Erythroblast (primary cell): ENCODE measurements at regions not wholly inside any gene's neighbourhood (a gene's known extent, or its start where the extent isn't known, plus 50 kb on each side); places are given as distances from the start of the nearest gene placed in this dataset.
A peak's percentile ranks its signal among the peaks of the same experiment; 100 is the strongest.

Experiments
- DNase-seq, 2 experiments: peaks; one replicate each; lab custom pipeline; 2025; lab: John Stamatoyannopoulos, UW
- GATA1 ChIP-seq: IDR thresholded peaks from 2 replicates; pipeline ENCODE4 v1.6.1; 2011; ENCODE audit warnings: low read depth, mild to moderate bottlenecking, control low read depth, low read length, moderate library complexity
- POLR2A ChIP-seq: IDR thresholded peaks from 2 replicates; pipeline ENCODE4 v1.6.1; 2011; ENCODE audit warnings: mild to moderate bottlenecking, low read length

DNA sequence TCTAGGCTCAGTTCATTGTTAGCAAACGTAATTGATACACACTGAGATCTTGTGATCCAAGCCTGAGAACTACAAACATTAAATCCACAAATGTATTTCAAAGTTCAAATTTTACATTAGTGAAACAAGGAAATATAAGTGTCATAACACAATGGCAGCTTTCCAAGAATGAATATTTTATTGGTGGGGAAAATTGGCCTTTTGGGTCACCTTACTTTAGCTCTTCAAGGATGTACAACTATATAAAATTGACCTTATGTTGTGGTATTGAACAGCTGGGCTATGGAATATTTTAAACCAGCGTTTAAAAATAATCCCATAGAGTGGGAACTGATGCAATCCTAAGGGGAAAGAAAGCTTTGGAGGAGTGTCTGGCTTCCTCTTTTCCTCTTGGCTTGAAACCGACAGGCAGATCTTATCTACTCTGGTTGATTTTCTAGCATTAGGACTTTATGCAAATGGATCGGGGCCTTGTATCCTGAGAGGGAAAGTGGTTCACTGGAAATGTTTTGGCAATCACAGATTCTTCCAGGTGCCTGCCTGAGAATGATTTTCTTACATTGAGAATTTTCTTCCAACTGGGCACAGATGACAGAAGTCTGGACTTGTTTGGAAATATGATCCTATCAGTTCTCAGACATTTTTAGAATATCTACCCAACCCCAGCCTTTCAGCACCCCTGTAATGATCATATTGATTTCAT, 184.8 kb upstream of the ECI2 start:
- no peak for DNase-seq
- TF ChIP-seq GATA1 (no peak), POLR2A (no peak)

- TF ChIP-seq GATA1 (no peak), POLR2A (no peak)
- no peak for DNase-seq
Observed at GRCh38 chr6:4318321-4318720, 182.9 kb upstream of the ECI2 start.

DNA sequence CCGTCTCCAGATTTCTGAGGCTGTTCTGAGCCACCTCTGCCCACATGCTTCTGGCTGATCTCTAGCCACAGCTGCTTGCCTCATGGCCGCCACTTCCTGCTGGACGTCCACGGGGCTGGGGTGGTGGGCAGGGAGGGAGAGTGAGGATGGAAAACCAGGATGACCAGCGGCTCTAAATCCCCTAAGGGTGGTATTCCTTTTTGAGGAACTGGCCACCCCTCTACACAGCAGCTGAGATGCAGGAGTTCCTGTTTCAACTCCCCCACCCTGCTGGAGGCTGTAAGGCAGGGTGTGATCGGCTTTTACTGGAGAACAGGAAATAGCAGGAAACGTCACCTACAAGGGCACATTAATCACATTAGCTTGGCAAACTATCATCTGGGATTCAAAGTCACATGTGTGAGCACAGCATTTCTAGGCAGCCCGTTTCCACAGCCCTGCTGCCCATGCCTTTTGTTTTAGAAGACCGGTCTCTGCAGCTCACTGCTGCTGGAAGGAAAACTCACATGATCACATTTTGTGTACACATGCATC, 181.6 kb upstream of the ECI2 start:
- TF ChIP-seq GATA1 (no peak), POLR2A (no peak)

GRCh38 chr6:4314201-4314707, 178.9 kb upstream of the ECI2 start:
- no peak for DNase-seq
- TF ChIP-seq GATA1 (no peak), POLR2A (no peak)

More for the DNA sequence above, 181.6 kb upstream of the ECI2 start:
- DNase-seq: no peak

DNA sequence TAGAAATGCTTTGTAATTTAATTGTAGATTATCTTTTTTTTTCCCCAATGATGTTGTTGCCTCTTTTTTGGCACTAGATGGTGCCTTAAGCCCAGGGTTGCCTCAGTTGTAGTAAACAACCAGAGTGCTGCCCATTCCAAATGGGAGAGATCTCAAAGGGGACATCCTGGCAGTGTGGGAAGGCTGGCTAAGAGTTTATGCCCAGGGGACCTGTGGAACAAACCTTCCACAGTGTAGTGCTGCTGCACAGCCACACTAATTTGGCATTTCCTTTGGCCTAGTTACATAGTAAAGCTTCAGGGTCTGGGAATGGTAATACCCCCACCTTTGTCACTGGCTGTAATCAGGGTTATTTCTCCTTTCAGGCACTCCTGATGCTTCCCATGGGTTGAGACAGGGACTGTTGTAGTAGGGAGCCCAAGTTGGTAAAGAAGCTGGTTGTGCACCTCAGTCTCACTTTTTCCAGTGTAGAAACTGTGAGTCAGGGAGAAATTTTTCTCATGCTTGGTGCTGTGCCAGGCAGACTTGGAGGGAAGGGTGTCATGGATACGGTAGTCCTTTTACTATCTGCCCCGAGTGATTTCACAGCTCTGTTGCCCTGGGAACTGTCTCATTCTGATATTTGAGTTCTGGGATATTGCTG, 177.8 kb upstream of the ECI2 start:
- TF ChIP-seq POLR2A (no peak), GATA1 (no peak)

GRCh38 chr6:4311976-4312860, 176.8 kb upstream of the ECI2 start:
- DNase-seq: no peak
- TF ChIP-seq GATA1 (no peak), POLR2A (no peak)

More for the DNA sequence above, 177.8 kb upstream of the ECI2 start:
- DNase-seq: peak in 1 of 2 experiments; percentile 26

DNA sequence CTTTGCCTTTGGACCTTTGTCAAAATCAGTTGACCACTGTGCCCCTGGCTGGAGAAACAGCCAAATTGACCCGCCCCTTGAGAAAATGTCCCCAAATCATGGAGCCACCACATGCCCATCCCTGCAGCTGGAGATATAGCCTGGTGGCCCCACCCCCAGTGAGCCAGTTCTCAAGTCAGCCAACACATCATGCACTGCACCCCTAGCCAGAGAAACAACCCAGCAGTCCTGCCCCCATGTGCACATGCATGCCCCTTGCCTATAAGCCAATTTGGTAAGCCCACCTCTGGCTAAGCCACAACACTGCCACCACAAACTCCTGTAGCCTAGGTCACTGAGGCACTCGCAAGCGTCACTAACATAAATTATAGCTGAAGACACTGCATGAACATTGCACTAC, 174.2 kb upstream of the ECI2 start:
- TF ChIP-seq GATA1: no peak
- no peak for TF ChIP-seq POLR2A
- no peak for DNase-seq

DNA sequence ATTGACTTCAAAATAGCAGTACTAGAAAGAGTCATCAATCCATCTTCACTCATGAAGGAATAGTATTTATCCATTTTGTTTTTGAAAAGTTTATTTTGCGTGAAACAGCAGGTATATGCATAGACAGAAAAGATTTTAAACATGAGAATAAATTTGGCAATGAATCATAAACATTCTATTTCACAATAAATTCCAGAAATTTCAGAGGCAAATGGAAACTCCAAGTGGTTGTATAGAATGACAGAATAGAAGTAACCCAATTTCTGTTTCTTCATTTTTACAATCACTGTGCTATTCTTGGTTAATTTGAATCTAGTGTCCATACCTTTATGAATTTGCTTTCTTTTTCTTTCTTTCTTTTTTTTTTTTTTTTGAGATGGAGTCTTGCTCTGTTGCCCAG, 173.0 kb upstream of the ECI2 start:
- no peak for DNase-seq
- TF ChIP-seq GATA1 (no peak), POLR2A (no peak)

DNA sequence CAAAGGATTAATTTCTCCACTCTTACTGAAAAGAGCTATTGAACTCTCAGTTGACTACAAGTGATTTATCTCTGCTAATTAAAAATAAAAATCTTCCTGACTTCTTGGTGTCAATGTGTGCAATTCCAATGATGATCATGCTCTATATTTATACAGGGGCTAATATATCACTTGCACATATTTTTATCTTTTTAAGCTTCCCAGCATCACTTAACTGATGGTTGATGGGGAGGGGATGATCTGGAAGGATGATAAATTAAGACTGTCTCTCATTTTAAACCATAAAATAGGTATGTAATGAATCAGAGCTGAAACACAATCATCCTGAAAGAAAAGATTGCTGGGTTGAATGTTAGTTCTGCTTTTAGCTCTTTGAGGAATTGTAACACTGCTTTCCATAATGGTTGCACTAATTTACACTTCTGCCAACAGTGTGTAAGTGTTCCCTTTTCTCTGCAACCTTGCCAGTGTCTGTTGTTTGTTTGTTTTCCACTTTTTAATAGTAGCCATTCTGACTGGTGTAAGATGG, 169.6 kb upstream of the ECI2 start:
- no peak for TF ChIP-seq GATA1
- no peak for TF ChIP-seq POLR2A
- no peak for DNase-seq

DNA sequence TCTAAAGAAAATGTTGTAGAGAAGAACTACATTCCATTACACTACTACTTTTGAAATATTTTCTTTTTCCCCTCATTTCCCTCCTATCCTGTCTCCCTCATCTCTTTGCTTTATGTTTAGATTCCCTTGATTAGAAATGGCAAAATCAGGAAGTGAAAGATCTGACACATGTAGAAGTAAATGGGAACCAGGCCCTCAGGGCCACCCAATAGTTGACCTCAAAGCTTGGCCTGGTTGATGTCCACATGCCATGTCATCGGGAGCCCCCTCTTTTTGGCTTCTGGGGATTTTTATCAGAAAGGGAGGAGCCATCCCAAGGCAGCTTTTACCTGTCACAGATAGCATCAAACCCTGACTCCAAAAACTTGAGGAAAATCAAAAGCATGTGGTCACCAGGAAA, 168.3 kb upstream of the ECI2 start:
- TF ChIP-seq POLR2A (no peak), GATA1 (no peak)
- DNase-seq: no peak

GRCh38 chr6:4302524-4302923, 167.1 kb upstream of the ECI2 start:
- DNase-seq: no peak
- TF ChIP-seq POLR2A (no peak), GATA1 (no peak)

- DNase-seq: no peak
- TF ChIP-seq POLR2A (no peak), GATA1 (no peak)
Observed at GRCh38 chr6:4301871-4302270, 166.5 kb upstream of the ECI2 start.

DNA sequence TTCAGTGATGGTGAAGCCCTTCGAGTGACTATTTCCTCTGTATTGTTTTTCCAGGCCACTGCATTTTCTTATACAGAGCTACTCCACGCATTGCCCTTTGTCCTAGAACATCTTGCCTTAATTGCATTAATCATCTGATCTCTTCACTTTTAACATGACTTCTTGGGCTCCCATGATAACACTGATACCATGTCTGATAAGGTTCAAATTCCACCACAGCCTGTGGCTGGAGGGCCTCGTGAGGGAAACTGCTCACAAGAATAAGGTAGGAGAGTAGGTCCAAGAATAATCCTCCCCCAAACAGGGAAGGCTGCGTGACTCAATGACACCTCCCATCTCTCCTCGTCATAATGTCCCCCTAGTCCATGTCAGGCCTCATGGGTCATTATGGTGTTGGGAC, 165.5 kb upstream of the ECI2 start:
- TF ChIP-seq GATA1 (no peak), POLR2A (no peak)
- peak in 1 of 2 experiments; percentile 23 for DNase-seq

DNA sequence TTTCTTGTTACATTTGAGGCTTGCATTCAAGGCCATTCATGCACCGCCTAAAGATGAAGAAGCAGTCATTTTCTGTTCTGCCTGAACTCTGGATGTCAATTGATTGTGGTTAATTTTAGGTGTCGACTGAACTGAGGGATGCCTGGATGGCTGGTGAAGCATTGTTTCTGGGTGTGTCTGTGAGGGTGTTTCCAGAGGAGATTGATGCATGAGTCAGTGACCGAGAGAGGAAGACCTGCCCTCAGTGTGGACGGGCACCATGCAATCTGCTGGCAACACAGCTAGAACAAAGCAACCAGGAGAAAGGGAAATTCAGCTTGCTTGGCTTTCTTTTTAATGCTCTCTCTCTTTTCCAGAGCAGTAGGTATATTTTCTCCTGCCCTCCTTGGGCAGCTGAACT, 164.1 kb upstream of the ECI2 start:
- DNase-seq: peak in 1 of 2 experiments; percentile 42
- TF ChIP-seq POLR2A: no peak
- TF ChIP-seq GATA1: no peak

- TF ChIP-seq GATA1 (no peak), POLR2A (no peak)
- DNase-seq: no peak
Observed at GRCh38 chr6:4297348-4297747, 162.0 kb upstream of the ECI2 start.
